ENCODE measurements at regions not wholly inside any gene's neighbourhood (a gene's known extent, or its start where the extent isn't known, plus 50 kb on each side); places are given as distances from the start of the nearest gene placed in this dataset.
"Not testable (repeated sequence)": the region's sequence is repeated elsewhere in the genome, so short reads cannot be mapped to it uniquely, and the experiment has no call there.

- no peak for DNase-seq (ENCODE audit: low read depth in 2 of 2)
Observed at GRCh38 chr3:95751509-95751908, 1062.9 kb upstream of the EPHA6 start.

- DNase-seq (ENCODE audit: low read depth in 2 of 2) = no peak
Observed at GRCh38 chr3:95752199-95752598, 1062.2 kb upstream of the EPHA6 start.

GRCh38 chr3:95758707-95759106, 1055.7 kb upstream of the EPHA6 start:
- DNase-seq (ENCODE audit: low read depth in 2 of 2) = no peak

- no peak for DNase-seq (ENCODE audit: low read depth in 2 of 2)
Observed at GRCh38 chr3:95759614-95760301, 1054.6 kb upstream of the EPHA6 start.

GRCh38 chr3:95775486-95776094, 1038.8 kb upstream of the EPHA6 start:
- DNase-seq (ENCODE audit: low read depth in 2 of 2) = no peak

- no peak for DNase-seq (ENCODE audit: low read depth in 2 of 2)
Observed at GRCh38 chr3:95781598-95781997, 1032.8 kb upstream of the EPHA6 start.

GRCh38 chr3:95789111-95789510, 1025.3 kb upstream of the EPHA6 start:
- no peak for DNase-seq (ENCODE audit: low read depth in 2 of 2)

- DNase-seq (ENCODE audit: low read depth in 2 of 2) = no peak
Observed at GRCh38 chr3:95797081-95797480, 1017.3 kb upstream of the EPHA6 start.

- no peak for DNase-seq (ENCODE audit: low read depth in 2 of 2)
Observed at GRCh38 chr3:95798628-95799027, 1015.8 kb upstream of the EPHA6 start.

GRCh38 chr3:95810462-95810861, 1003.9 kb upstream of the EPHA6 start:
- no peak for DNase-seq (ENCODE audit: low read depth in 2 of 2)

- DNase-seq (ENCODE audit: low read depth in 2 of 2) = no peak
Observed at GRCh38 chr3:95813244-95813643, 1001.1 kb upstream of the EPHA6 start.

- no peak for DNase-seq (ENCODE audit: low read depth in 2 of 2)
Observed at GRCh38 chr3:95815828-95816227, 998.6 kb upstream of the EPHA6 start.

- no peak for DNase-seq (ENCODE audit: low read depth in 2 of 2)
Observed at GRCh38 chr3:95826419-95826818, 988.0 kb upstream of the EPHA6 start.

- no peak for DNase-seq (ENCODE audit: low read depth in 2 of 2)
Observed at GRCh38 chr3:95832146-95832545, 982.2 kb upstream of the EPHA6 start.

- DNase-seq (ENCODE audit: low read depth in 2 of 2) = not testable (repeated sequence)
Observed at GRCh38 chr3:95860628-95861027, 953.8 kb upstream of the EPHA6 start.

GRCh38 chr3:95883801-95884200, 930.6 kb upstream of the EPHA6 start:
- DNase-seq (ENCODE audit: low read depth in 2 of 2) = no peak

- DNase-seq (ENCODE audit: low read depth in 2 of 2) = no peak
Observed at GRCh38 chr3:95886616-95887015, 927.8 kb upstream of the EPHA6 start.

- DNase-seq (ENCODE audit: low read depth in 2 of 2) = no peak
Observed at GRCh38 chr3:95887114-95887513, 927.3 kb upstream of the EPHA6 start.

GRCh38 chr3:95894820-95895219, 919.6 kb upstream of the EPHA6 start:
- no peak for DNase-seq (ENCODE audit: low read depth in 2 of 2)

- DNase-seq (ENCODE audit: low read depth in 2 of 2) = no peak
Observed at GRCh38 chr3:95899494-95899893, 914.9 kb upstream of the EPHA6 start.

- no peak for DNase-seq (ENCODE audit: low read depth in 2 of 2)
Observed at GRCh38 chr3:95899911-95900310, 914.5 kb upstream of the EPHA6 start.

- DNase-seq (ENCODE audit: low read depth in 2 of 2) = no peak
Observed at GRCh38 chr3:95901948-95902347, 912.4 kb upstream of the EPHA6 start.

- no peak for DNase-seq (ENCODE audit: low read depth in 2 of 2)
Observed at GRCh38 chr3:95905182-95905581, 909.2 kb upstream of the EPHA6 start.

GRCh38 chr3:95911767-95912166, 902.6 kb upstream of the EPHA6 start:
- DNase-seq (ENCODE audit: low read depth in 2 of 2) = no peak

Data from activated CD4-positive, alpha-beta T cell treated with anti-CD3 and anti-CD28 coated beads for 24 hours (primary cell).